ENCODE measurements at regions not wholly inside any gene's neighbourhood (a gene's known extent, or its start where the extent isn't known, plus 50 kb on each side); places are given as distances from the start of the nearest gene placed in this dataset.

GRCh38 chr2:236653863-236654262 is 84.2 kb downstream of the ACKR3 start:
- no peak for DNase-seq (ENCODE audit: extremely low read depth, low read depth, low spot score)

GRCh38 chr2:236654496-236654895 is 84.9 kb downstream of the ACKR3 start:
- no peak for DNase-seq (ENCODE audit: extremely low read depth, low read depth, low spot score)

GRCh38 chr2:236656166-236656565 is 86.5 kb downstream of the ACKR3 start:
- no peak for DNase-seq (ENCODE audit: extremely low read depth, low read depth, low spot score)

- DNase-seq (ENCODE audit: extremely low read depth, low read depth, low spot score): no peak
Observed at GRCh38 chr2:236656721-236657120, 87.1 kb downstream of the ACKR3 start.

GRCh38 chr2:236657215-236657614 is 87.6 kb downstream of the ACKR3 start:
- DNase-seq (ENCODE audit: extremely low read depth, low read depth, low spot score): no peak

GRCh38 chr2:236657801-236658200 is 88.2 kb downstream of the ACKR3 start:
- DNase-seq (ENCODE audit: extremely low read depth, low read depth, low spot score): no peak

- DNase-seq (ENCODE audit: extremely low read depth, low read depth, low spot score): no peak
Observed at GRCh38 chr2:236658974-236659757, 89.5 kb downstream of the ACKR3 start.

- no peak for DNase-seq (ENCODE audit: extremely low read depth, low read depth, low spot score)
Observed at GRCh38 chr2:236659758-236660150, 90.1 kb downstream of the ACKR3 start.

- no peak for DNase-seq (ENCODE audit: extremely low read depth, low read depth, low spot score)
Observed at GRCh38 chr2:236661061-236661761, 91.6 kb downstream of the ACKR3 start.

GRCh38 chr2:236661762-236662110 is 92.1 kb downstream of the ACKR3 start:
- DNase-seq (ENCODE audit: extremely low read depth, low read depth, low spot score): no peak

GRCh38 chr2:236662231-236663185 is 92.9 kb downstream of the ACKR3 start:
- DNase-seq (ENCODE audit: extremely low read depth, low read depth, low spot score): no peak

- no peak for DNase-seq (ENCODE audit: extremely low read depth, low read depth, low spot score)
Observed at GRCh38 chr2:236663287-236664101, 93.9 kb downstream of the ACKR3 start.

GRCh38 chr2:236664136-236664535 is 94.5 kb downstream of the ACKR3 start:
- DNase-seq (ENCODE audit: extremely low read depth, low read depth, low spot score): no peak

GRCh38 chr2:236665101-236665500 is 95.5 kb downstream of the ACKR3 start:
- no peak for DNase-seq (ENCODE audit: extremely low read depth, low read depth, low spot score)

- DNase-seq (ENCODE audit: extremely low read depth, low read depth, low spot score): no peak
Observed at GRCh38 chr2:236665572-236666118, 96.0 kb downstream of the ACKR3 start.

- no peak for DNase-seq (ENCODE audit: extremely low read depth, low read depth, low spot score)
Observed at GRCh38 chr2:236666646-236667204, 97.1 kb downstream of the ACKR3 start.

- DNase-seq (ENCODE audit: extremely low read depth, low read depth, low spot score): no peak
Observed at GRCh38 chr2:236667526-236667925, 97.9 kb downstream of the ACKR3 start.

GRCh38 chr2:236668531-236668969 is 98.9 kb downstream of the ACKR3 start:
- no peak for DNase-seq (ENCODE audit: extremely low read depth, low read depth, low spot score)

- DNase-seq (ENCODE audit: extremely low read depth, low read depth, low spot score): no peak
Observed at GRCh38 chr2:236670235-236670620, 100.6 kb downstream of the ACKR3 start.

All from glomerular endothelial cell (primary cell).